RPMI8226 (cell line): ENCODE measurements at regions not wholly inside any gene's neighbourhood (a gene's known extent, or its start where the extent isn't known, plus 50 kb on each side); places are given as distances from the start of the nearest gene placed in this dataset.

Source experiments
- DNase-seq: peaks from one replicate; pipeline ENCODE4 v3.0.0-alpha.2; 2015

- no peak for DNase-seq
These were observed 389.8 kb upstream of the KCNMB2 start for GRCh38 chr3:178146406-178146831.

DNA sequence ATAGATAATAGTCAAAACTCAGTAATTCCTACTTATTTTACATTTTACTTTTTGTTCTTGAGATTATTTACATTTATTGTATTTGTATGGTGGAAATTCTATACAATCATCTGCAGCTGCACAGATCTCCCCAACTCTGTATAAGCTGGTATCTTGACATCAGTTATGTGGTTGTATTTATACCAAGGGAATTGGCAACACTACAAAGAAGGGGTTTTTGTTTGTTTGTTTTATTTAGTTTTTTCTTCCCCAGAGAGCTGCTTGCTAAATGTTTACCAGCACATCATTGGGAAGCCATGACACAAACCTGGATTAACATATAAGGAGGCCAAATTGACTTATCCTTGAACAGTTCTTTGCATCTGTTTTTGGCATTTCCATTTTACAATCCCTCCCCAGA is 389.2 kb upstream of the KCNMB2 start:
- DNase-seq: no peak

- no peak for DNase-seq
These were observed 384.0 kb upstream of the KCNMB2 start for GRCh38 chr3:178152031-178152806.

- DNase-seq: no peak
These were observed 383.2 kb upstream of the KCNMB2 start for GRCh38 chr3:178152988-178153387.

- no peak for DNase-seq
These were observed 380.7 kb upstream of the KCNMB2 start for GRCh38 chr3:178155521-178155920.

GRCh38 chr3:178156301-178156700 is 379.9 kb upstream of the KCNMB2 start:
- DNase-seq: no peak

DNA sequence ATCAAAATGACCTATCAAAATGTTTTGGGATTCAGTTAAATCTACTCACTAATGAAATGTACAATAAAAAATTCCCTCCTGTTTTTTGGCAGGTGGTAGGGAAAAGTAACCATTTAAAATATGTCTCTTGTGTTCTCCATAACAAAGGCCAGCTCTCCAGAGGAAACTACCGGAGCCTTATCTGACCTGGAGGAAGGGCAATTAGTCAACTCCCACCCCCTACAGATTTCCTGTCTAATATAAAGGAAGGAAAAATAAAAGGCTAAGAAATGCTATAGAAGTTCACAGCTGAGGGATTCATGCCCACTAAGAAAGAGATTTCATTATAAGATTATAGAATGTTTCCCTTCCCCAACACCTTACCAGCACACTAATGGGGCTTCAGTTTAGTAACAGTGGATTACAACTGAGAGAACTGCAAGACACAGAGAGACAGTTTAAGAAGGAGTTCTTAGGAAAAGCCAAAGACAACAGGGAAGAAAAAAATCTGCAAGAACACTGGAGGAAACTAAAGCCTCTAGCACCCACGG is 376.5 kb upstream of the KCNMB2 start:
- no peak for DNase-seq

GRCh38 chr3:178169421-178169820 is 366.8 kb upstream of the KCNMB2 start:
- no peak for DNase-seq

- no peak for DNase-seq
These were observed 365.3 kb upstream of the KCNMB2 start for GRCh38 chr3:178170698-178171535.

DNA sequence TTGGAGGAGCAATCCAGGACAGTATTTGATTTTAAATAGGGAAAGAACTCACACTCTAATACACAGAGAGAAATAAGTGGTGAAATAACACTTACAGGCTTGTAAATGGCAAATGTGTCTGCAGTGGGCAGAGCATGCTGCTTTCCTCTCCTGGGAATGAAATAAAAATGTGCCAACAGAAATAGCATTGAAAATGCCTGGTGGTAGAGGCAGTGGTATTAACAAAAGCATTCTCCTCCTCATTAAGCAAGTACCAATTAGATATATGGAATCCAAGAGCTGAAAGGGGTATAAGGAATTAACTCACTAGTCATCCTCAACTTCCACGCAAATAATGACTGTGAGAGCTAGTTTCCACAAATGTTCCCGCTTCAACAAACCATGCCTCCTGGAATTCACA is 364.1 kb upstream of the KCNMB2 start:
- no peak for DNase-seq

GRCh38 chr3:178174201-178174915 is 361.9 kb upstream of the KCNMB2 start:
- no peak for DNase-seq

GRCh38 chr3:178181088-178181487 is 355.1 kb upstream of the KCNMB2 start:
- DNase-seq: no peak

DNA sequence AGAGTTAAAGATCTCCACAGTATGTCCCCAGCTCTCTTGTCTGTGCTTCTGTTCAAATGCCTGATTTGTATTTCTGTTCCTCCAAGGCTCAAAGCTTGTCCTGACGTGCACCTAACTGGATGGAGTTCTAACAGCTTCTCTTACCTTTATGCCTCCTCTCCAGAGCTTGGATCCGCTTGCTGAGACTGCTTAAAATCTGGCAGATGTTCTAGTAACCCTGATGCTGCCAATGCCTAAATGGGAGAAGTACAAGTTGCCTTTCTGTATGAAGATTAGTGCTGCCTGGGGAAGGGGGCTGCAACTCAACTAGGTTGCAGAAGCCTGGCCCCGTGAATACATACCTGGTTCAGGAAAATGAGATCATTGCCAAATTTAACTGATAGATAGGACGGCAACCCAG is 354.5 kb upstream of the KCNMB2 start:
- no peak for DNase-seq

DNA sequence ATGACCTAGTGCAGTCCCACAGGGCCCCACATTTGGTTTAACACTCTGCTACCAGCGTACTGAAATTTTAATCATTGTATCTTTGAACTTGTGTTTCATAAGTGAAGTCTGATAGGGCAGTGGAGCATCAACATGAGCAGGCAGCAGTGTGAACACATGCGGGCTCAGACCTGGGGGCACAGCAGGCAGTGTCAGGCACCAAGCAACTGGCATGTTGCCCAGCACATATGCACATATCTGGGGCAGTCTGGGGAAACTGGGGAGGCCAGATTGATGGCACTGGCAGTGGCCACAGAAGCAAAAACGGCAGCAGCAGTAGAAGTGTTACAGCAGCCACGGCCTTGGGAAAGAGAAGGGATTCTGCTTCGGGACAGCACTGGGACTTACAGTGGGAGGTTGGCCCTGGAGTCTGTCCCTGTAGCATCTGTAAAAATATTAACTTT is 353.9 kb upstream of the KCNMB2 start:
- peak; percentile 14 for DNase-seq

DNA sequence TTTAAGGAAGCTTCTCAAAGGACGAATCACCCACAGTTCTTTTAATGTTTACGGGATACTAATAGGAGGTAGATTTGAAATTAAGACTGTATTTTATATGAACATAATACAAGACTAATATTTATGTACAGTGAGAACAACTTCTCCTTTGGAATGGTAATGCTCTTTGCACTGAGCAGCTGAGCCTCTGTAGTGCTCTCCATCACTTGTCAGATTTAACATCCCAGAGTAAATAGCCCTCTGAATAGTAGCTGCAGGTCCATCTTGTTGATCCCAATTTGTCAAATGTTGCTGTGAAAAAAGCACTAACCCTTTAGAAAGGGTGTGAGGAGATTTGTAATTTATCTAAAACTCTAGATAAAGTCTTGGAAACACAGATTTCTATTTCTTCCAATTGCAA is 351.4 kb upstream of the KCNMB2 start:
- no peak for DNase-seq

- no peak for DNase-seq
These were observed 349.6 kb upstream of the KCNMB2 start for GRCh38 chr3:178186666-178187065.

DNA sequence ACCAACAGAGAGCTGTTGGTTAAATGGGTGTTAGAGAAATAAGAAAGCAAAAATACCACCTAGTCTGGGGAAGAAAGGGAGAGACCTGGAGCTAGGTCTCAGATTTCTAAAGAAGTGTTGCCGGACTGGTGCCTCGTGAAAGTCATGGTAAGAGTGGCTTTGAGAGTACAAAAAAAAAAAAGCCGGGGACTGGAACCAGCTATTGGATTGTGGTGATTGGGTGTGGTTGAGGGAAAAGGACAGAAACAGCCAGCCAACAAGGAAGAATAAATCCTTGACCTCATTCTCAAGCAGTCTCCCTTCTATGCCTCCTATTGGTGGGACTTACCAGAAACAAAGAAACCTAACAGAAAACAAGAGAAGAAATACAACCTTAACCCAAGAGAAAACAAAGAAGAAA is 346.4 kb upstream of the KCNMB2 start:
- DNase-seq: no peak

DNA sequence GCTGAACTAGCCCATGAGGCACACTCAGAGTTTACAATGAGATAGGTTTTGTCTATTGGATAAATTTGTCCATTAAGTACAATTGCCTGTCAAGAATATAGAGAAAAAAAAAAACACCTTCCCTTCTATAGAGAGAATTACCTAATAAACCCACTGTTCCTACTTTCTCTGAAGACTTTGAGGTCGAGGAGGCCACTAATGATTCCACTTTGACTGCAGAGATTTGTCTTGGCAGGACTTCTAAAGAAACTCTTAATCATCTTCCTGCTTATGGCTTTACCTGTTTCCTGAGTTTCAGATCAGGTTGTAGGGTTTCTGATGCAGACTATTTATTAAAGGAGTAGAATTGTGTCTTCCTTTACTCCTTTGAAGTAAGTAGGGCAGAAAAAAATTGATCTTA is 342.4 kb upstream of the KCNMB2 start:
- DNase-seq: no peak

DNA sequence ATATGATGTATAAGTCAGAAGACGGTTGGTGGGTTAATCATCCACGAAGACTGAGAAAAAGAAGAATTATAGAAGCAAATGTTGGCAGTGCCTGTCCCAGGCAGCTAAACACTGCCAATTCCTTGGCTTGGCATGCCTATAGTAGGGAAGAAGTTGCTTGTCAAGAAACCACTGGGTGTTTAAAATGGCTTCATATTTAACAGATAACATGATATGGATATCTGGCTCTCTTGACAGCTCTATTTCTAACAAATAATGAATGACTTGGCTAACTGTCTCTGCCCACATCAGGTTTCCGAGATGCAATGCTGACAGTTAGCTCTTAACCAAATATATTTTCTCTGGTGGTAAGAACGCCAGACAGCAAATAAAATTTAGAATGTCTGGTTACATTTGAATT is 341.7 kb upstream of the KCNMB2 start:
- no peak for DNase-seq

DNA sequence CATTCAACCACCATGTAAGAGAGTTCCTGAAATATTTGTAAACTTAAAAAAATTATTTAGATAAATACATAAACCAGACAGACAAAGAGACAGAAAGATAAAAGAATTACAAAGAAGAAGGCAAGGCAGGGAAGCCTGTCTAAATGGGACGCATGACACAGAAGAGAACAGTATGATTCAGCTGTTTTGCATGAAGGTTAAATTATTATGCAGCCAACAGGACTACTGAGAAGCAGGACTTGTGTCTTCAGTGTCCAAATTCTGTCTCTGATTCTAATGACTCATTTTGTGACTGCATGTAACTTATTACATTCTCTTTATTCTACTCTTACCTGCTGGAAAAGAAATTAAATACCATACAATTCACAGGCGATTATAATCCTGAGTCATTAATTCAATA is 340.4 kb upstream of the KCNMB2 start:
- no peak for DNase-seq

DNA sequence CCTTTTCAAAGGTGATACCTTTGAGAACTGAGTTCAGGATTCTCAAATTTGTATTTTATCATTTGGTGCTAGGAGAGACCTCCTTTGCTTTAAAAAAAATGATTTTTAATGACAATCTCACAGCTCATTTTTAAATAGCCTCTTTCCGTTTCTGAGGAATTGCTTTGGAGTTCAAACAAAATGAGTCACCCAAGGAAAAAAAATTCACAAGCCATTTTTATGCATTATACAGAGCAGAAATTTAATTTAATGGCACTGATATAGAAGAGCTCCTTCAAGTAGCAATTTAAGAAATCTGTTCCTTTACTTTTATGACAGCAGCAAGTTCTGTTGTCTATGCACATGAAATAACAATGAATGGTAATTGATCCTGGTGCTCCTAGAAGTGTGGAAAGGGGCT is 337.9 kb upstream of the KCNMB2 start:
- DNase-seq: no peak

- DNase-seq: no peak
These were observed 335.9 kb upstream of the KCNMB2 start for GRCh38 chr3:178200316-178200715.

DNA sequence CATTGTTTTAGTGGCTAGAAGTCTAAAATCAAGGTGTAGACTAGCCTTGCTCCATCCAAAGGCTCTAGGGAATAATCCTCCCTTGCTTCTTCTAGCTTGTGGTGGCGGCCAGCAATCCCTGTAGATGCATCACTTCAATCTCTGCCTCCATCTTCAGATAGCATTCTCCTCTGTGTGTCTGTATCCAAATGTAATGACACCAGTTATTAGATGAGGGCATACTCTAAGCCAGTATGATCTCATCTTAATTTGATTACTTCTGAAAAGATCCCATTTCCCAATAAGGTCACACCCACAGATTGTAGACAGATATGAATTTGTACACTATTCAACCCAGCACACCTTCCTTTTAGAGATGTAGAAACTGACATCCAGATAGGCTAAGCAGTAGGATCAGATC is 334.5 kb upstream of the KCNMB2 start:
- DNase-seq: no peak
